ENCODE measurements at regions not wholly inside any gene's neighbourhood (a gene's known extent, or its start where the extent isn't known, plus 50 kb on each side); places are given as distances from the start of the nearest gene placed in this dataset.
A peak's percentile ranks its signal among the peaks of the same experiment; 100 is the strongest.

GRCh38 chrX:30504309-30504708, 73.3 kb downstream of the TASL start:
- DNase-seq, result peak in 1 of 2 donors; percentile 11

GRCh38 chrX:30495468-30495867, 82.1 kb downstream of the TASL start:
- DNase-seq, result no peak

- DNase-seq, result no peak
Observed at GRCh38 chrX:30493348-30493747, 84.2 kb downstream of the TASL start.

- DNase-seq, result no peak
Observed at GRCh38 chrX:30489323-30489722, 88.2 kb downstream of the TASL start.

- DNase-seq, result no peak
Observed at GRCh38 chrX:30488092-30488491, 89.5 kb downstream of the TASL start.

- DNase-seq, result no peak
Observed at GRCh38 chrX:30483996-30484395, 93.6 kb downstream of the TASL start.

GRCh38 chrX:30468471-30468870, 109.1 kb downstream of the TASL start:
- no peak for DNase-seq

All from CD4-positive, alpha-beta T cell treated with Interleukin-4 for 1 hour (primary cell).